Mucosa of rectum (tissue), 2 donors: ENCODE measurements at regions not wholly inside any gene's neighbourhood (a gene's known extent, or its start where the extent isn't known, plus 50 kb on each side); places are given as distances from the start of the nearest gene placed in this dataset.

Source experiments
- H3K27ac ChIP-seq, 2 donors: one replicate each; pipeline ENCODE4 v1.7.0; 2013; ENCODE audit warnings: inconsistent platforms in 2 of 2, low read depth in 2 of 2, low read length in 2 of 2
- H3K27me3 ChIP-seq, 2 donors: one replicate each; pipeline ENCODE4 v1.7.0; 2013; ENCODE audit warnings: low read length in 2 of 2; ENCODE audit not compliant: control insufficient read depth in 2 of 2, insufficient read depth in 2 of 2
- H3K36me3 ChIP-seq, 2 donors: one replicate each; pipeline ENCODE4 v1.7.0; 2013; ENCODE audit warnings: low read length in 2 of 2; ENCODE audit not compliant: control insufficient read depth in 2 of 2, insufficient read depth in 2 of 2
- H3K4me1 ChIP-seq, 2 donors: one replicate each; pipeline ENCODE4 v1.7.0; 2013; ENCODE audit warnings: low read length in 2 of 2, mild to moderate bottlenecking in 1 of 2; ENCODE audit not compliant: control insufficient read depth in 2 of 2, insufficient read depth in 2 of 2
- H3K4me3 ChIP-seq, 2 donors: one replicate each; pipeline ENCODE4 v1.7.0; 2013; ENCODE audit warnings: low read length in 2 of 2
- H3K9ac ChIP-seq, 2 donors: one replicate each; pipeline ENCODE4 v1.7.0; 2013; ENCODE audit warnings: low read length in 2 of 2, low read depth in 1 of 2, mild to moderate bottlenecking in 1 of 2
- H3K9me3 ChIP-seq, 2 donors: one replicate each; pipeline ENCODE4 v1.7.0; 2013; ENCODE audit warnings: low read length in 2 of 2; ENCODE audit not compliant: control insufficient read depth in 2 of 2
- donor health status: healthy.
- donor health status: Normal muscosa, but diverticular disease.

DNA sequence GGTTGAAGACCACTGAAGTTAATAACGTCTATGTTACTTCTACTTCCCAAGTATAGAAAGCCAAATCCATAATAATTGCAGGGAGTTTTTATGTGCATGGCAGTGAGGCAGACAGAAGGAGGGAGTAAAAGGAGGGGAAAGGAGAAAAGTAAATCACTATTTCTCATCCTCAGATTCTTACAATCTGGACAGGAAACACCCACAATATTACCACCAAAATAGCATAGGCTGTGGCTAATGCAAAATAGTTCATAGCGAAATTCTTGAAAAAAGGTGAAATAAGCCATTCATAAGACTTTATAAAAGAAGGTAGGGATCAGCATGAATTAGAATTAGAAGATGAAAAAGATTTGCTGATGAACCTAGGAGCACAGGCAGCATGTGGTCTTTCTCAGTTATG, 128.1 kb downstream of the KCNJ2 start:
- Histone ChIP-seq H3K4me1 (no peaks in the 10 kb centered on the region), H3K9ac (no peak overlapping the region), H3K27me3 (no peaks in the 10 kb centered on the region), H3K9me3 (no peaks in the 10 kb centered on the region), H3K36me3 (no peaks in the 10 kb centered on the region), H3K27ac (no peak overlapping the region), H3K4me3 (no peak overlapping the region)

DNA sequence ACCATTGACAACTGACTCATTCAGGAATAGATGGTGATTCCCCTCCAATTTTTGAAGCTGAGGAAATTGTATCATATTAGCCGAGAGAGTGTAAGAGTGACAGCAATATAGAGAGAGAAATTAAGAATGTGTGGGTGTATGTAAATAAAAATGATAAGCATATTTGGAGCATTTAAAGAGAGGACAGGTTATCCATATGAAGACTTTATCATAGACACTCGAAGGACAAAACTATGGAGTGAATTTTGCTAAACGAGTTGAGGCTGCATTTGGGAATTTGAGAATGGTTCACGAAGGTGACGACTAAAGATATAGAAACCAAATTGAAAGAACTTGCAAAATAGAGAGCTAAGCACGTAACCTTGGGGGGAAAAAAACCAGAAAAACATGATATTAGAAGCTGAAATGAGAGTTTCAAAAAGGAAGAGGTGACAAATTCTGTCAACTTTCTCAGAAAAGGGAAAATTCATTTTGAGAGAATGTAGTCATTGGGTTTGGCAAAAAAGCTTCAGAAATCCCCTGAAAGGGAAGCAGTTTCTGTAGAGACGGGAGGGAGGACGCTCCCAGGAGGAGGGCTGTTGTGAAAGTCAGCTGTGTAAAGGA, 129.7 kb downstream of the KCNJ2 start:
- no peaks in the 10 kb centered on the region for H3K9me3 ChIP-seq
- no peak overlapping the region for H3K27ac ChIP-seq

DNA sequence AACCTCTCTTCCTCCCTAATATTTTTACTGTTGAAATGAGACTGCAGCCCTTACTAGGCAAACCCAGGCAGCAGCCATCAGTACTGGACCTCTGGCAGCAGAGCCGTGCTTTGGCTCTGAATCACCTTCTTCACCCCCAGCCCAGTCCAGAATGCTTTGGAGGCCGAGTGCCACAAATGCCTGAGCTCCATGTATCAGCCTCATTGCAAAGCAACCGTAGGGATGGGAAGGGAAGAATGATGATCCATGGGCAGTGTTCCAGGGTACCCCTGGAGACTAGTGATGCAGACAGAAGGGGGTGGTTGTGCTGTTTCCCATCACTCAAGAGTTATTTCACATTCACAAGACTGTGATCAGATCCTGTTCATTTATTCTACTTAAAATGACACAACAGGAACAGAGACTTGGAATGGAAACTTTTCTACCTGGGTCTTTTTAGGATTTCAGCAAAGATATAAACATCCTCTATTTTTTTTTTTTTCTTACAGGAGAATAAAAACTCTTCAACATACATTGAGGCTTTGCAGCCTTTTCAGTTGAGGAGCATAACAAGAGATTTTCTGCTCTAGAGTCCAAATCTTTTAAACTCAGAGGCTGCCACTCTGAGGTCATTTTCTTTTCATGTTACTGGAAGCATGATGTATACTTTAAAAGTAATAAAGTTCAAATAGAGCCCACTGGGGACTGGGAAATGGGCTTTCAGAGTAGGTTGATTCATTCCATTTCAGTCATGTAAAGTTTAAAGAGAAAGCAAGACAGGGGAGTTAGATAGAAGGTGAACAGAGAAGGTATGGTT, 138.3 kb downstream of the KCNJ2 start:
- H3K9ac ChIP-seq, result no peak overlapping the region
- H3K4me1 ChIP-seq, result no peaks in the 10 kb centered on the region
- no peak overlapping the region for H3K4me3 ChIP-seq
- no peak overlapping the region for H3K27ac ChIP-seq
- H3K27me3 ChIP-seq, result no peaks in the 10 kb centered on the region
- H3K36me3 ChIP-seq, result no peaks in the 10 kb centered on the region
- H3K9me3 ChIP-seq, result no peaks in the 10 kb centered on the region

More for the DNA sequence above, 129.7 kb downstream of the KCNJ2 start:
- no peaks in the 10 kb centered on the region for H3K27me3 ChIP-seq
- H3K4me1 ChIP-seq, result no peaks in the 10 kb centered on the region
- H3K9ac ChIP-seq, result no peak overlapping the region
- H3K36me3 ChIP-seq, result no peaks in the 10 kb centered on the region
- H3K4me3 ChIP-seq, result no peak overlapping the region

DNA sequence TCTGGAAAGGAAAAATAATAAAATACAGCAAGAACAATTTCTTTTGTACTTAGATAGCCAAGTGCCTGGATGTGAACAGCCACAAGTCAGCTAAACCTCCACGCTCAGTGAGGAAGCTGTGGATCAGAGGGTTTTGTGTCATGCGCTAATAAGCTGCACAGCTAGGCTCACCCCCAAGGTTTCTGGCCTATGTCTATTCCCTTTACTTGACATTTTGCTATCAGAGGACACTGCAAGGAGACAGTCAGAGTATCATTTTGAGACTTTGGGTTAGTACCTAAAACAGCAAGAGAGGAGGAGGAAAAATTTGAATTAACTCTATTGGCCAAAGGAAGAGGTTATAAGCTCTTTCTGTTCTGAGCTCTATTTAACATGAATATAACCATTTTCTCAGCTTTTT, 139.3 kb downstream of the KCNJ2 start:
- no peak overlapping the region for H3K9ac ChIP-seq
- H3K27me3 ChIP-seq, result no peaks in the 10 kb centered on the region
- no peaks in the 10 kb centered on the region for H3K9me3 ChIP-seq
- no peaks in the 10 kb centered on the region for H3K4me1 ChIP-seq
- H3K27ac ChIP-seq, result no peak overlapping the region
- H3K4me3 ChIP-seq, result no peak overlapping the region
- H3K36me3 ChIP-seq, result no peaks in the 10 kb centered on the region

- Histone ChIP-seq H3K36me3 (no peaks in the 10 kb centered on the region), H3K27me3 (no peaks in the 10 kb centered on the region), H3K4me3 (no peak overlapping the region), H3K4me1 (no peaks in the 10 kb centered on the region), H3K27ac (no peak overlapping the region), H3K9ac (no peak overlapping the region), H3K9me3 (no peaks in the 10 kb centered on the region)
These were observed 140.9 kb downstream of the KCNJ2 start for GRCh38 chr17:70310221-70310672.

GRCh38 chr17:70313086-70313852, 143.9 kb downstream of the KCNJ2 start:
- Histone ChIP-seq H3K36me3 (no peaks in the 10 kb centered on the region), H3K9me3 (no peaks in the 10 kb centered on the region), H3K4me1 (no peaks in the 10 kb centered on the region), H3K9ac (no peak overlapping the region), H3K27me3 (no peaks in the 10 kb centered on the region), H3K4me3 (no peak overlapping the region), H3K27ac (no peak overlapping the region)

GRCh38 chr17:70314096-70314495, 144.8 kb downstream of the KCNJ2 start:
- no peak overlapping the region for H3K27ac ChIP-seq
- no peak overlapping the region for H3K9ac ChIP-seq
- no peaks in the 10 kb centered on the region for H3K36me3 ChIP-seq
- H3K4me1 ChIP-seq, result no peaks in the 10 kb centered on the region
- no peak overlapping the region for H3K4me3 ChIP-seq
- no peaks in the 10 kb centered on the region for H3K27me3 ChIP-seq
- H3K9me3 ChIP-seq, result no peaks in the 10 kb centered on the region

DNA sequence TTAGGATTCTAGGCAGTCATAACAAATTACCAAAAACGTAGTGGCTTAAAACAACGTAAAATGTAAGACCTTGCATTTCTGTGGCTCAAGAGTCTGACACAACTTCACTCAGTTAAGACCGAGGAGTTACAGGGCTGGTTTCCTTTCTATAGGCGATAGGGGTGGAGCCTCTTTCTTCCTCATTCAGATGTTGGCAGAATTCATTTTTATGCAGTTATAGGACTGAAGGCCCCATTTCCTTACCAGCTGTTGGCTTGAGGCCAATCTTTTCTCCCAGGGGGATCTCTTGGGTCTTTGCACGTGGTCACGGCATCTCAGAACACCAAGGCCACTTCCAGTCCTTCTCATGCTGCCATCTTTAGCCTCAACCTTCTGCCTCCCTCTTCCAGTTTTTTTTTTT, 145.2 kb downstream of the KCNJ2 start:
- H3K27me3 ChIP-seq, result no peaks in the 10 kb centered on the region
- H3K4me3 ChIP-seq, result no peak overlapping the region
- no peaks in the 10 kb centered on the region for H3K9me3 ChIP-seq
- H3K4me1 ChIP-seq, result no peaks in the 10 kb centered on the region
- H3K36me3 ChIP-seq, result no peaks in the 10 kb centered on the region
- no peak overlapping the region for H3K9ac ChIP-seq
- no peak overlapping the region for H3K27ac ChIP-seq

DNA sequence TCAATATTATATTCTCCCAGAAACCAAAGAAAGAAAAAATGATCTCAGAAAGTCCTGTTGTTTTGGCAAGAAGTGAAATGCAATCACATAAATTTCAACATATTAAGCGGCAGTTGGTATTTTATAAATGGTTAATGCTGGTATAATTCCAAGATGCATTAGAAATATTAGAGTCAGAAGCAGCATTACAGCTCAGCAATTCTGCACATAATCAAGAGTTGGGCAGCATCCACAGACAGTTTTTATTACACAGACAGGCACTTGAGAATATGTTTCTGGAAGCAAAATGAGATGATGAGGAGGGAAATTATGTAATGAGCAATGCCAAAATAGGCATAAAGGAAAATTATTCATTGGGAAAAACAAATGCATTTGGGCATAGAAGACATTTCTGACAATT, 148.1 kb downstream of the KCNJ2 start:
- no peak overlapping the region for H3K4me3 ChIP-seq
- H3K27me3 ChIP-seq, result no peaks in the 10 kb centered on the region
- H3K36me3 ChIP-seq, result no peaks in the 10 kb centered on the region
- H3K9ac ChIP-seq, result no peak overlapping the region
- no peaks in the 10 kb centered on the region for H3K9me3 ChIP-seq
- H3K4me1 ChIP-seq, result peaks cover 0 to 2% of the 10 kb centered on the region in 2 donors
- no peak overlapping the region for H3K27ac ChIP-seq

GRCh38 chr17:70318051-70318450, 148.7 kb downstream of the KCNJ2 start:
- no peaks in the 10 kb centered on the region for H3K9me3 ChIP-seq
- H3K4me1 ChIP-seq, result peaks cover 0 to 2% of the 10 kb centered on the region in 2 donors
- H3K9ac ChIP-seq, result no peak overlapping the region
- H3K27ac ChIP-seq, result no peak overlapping the region
- no peak overlapping the region for H3K4me3 ChIP-seq
- no peaks in the 10 kb centered on the region for H3K36me3 ChIP-seq
- no peaks in the 10 kb centered on the region for H3K27me3 ChIP-seq
